NCI-H524 treated with DMSO at 0.1 percent for 48 hours (cell line): ENCODE measurements at regions not wholly inside any gene's neighbourhood (a gene's known extent, or its start where the extent isn't known, plus 50 kb on each side); places are given as distances from the start of the nearest gene placed in this dataset.
A peak's percentile ranks its signal among the peaks of the same experiment; 100 is the strongest.

Source experiments
- DNase-seq: peaks from one replicate; lab custom pipeline; 2025; lab: John Stamatoyannopoulos, UW

DNA sequence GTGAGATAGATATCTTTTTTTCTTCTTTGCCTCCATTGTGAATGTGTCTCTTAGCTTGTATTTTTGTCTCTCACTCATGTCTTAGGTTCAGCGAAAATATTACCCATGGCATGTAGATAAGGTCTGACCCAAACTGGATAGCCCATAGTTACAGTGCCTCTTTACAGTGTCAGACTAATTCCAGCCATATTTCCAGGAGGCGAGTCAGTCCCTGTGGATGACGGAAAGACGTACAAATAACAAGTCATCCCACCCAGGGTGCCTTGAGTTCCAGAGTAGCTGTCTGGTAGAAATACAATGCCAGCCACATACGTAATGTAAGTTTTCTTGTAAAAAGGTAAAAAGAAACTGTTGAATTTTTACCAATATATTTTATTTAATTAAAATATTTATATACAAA is 157.3 kb downstream of the ZNF281 start:
- no peak for DNase-seq

DNA sequence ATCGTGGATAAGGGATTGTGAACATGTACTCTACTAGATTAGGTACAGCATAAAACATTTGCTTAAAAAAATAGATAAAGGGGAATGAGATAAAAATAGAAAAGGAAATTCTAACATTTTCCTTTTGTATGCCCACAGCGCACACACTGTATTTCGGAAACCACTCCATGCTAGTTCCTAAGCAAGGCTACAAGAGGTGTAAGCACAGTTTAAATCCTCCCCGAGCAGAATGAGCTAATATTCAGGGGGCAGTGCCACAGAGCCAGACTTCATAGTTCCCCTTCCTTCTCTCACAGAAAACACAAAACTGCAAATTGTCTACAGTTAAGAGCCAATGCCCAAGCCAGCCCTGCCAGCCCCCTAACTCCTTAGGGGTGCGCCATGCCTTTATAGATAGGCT is 159.4 kb downstream of the ZNF281 start:
- no peak for DNase-seq

DNA sequence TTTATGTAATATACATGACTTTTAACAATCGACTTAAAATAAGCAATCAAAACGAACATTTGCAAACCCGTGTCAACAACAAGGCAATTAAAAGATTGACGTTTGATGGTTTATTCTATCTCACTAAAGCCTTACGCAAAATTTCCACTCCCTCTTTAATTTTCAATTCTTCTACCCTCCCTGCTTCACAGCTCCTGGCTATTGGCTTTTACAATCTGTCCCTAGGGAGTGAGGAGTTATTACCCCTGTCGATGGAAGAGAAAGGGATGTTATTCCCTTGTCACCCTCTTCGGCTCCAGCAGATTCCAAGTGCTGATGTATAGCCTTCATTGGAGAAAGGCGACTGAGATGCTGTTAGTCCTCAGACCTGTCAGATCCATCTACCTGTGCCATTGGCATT is 161.3 kb downstream of the ZNF281 start:
- no peak for DNase-seq

DNA sequence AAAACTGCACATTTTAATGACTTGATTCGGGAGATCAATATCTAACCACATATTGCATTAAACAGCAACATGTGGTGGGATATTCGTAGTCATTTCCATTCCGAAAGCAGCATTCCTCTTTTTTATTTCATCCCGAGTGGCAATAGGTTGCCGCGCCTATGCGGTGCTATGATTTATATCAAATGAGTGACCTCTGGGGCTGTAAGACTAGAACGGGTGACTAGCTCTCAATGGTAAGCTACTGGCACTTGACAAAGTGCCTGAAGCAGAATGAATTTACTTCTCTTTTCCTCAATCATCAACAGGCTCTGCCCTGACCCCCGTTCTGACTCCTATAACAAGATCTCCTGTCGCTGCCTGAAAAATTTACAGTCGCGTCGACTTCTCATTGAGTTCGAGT is 162.3 kb downstream of the ZNF281 start:
- no peak for DNase-seq

DNA sequence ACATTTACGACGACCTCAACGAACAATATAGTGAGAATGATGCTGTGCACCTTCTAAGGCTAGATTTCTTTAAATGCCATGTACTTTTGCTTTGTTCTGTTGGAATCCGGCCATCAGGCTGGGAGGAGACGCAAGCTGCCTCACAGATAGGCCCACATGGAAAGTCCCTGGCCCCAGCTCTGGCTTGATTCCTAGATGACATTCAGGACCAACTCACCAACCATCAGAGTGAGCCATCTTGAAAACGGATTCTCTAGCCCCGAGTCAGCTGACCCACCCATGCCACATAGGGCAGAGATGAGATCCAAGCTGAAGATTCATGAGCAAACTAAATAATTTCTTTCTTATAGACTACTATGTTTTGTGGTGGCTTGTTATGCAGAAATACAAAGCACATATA is 164.4 kb downstream of the ZNF281 start:
- no peak for DNase-seq

DNA sequence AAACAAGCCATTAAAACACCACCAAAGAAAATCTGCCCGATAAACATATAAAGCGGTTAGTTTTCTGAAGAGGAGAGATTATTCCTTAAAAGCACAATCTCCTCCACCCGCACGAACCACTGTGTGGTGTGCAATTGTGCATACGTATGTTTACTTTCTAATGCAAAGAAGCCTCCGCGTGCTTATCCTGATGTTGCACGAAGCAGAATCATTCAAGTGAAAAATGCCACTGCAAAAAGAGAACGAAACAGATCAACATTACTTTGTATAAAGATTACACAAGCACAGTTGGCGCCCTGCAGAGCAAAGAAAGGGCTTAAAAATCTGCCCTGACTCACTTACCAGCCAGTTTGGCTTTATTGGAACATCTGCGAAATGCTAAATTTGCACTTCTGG is 166.8 kb downstream of the ZNF281 start:
- peak; percentile 41 for DNase-seq

DNA sequence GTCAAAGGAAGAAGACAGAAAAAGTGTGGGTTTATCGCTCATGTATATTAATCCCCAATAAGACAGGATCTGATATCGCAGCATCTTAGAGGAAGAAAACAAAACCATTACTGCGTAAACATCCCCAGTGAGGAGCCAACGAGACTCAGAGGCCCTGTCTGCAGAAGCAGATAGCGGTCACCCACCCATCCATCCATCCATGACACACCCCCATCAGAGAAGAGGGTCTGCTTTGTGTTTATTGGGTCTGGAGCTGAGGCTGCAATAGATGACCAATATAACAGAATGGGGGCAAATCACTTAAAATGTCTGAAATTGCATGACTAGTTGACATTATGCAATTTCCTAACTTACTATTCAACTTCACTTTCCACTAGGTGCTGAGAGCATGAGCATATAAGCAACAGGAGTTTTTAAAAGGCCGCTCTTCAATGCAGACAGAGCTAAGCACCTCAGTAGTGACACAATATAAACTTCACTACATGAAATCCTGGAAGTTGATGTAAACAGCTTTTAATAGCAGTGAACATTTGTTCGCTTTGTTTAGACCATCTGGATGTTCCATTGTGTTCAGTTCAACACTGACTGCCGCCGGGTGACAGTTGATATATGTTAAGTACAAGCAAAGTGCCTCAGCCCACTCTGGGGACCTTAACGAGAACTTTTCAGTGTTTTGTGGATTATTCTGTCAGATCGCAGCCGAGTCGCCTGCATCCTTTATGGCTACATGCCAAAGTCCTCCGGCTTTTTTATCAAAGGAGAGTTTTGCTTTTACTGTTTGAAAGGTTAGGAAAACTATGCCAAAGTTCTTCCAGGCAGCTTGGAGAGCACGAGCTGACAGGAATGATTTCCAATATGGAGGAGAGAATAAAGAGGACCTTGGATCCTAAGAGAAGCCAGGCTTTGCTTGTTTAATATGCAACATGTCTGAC is 167.5 kb downstream of the ZNF281 start:
- DNase-seq: peak; percentile 83

DNA sequence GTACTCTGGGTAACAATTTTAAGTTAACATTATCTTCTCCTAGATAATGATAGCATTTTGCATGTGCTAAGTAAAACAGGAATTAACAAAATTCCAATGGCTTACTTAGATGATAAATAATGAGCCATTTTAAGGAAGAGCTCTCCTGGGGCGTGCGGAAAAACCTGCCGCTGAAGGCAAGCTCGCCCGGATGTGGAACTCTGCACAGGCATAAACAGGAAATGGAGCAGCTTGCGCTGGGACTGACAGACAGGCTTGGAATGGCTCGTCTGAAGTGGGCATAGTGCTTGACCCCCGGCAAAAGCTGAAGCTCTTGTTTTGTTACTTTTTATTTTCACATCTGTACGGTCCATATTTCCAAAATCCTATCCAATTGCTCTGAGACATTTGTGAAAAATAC is 169.2 kb downstream of the ZNF281 start:
- DNase-seq: no peak

DNA sequence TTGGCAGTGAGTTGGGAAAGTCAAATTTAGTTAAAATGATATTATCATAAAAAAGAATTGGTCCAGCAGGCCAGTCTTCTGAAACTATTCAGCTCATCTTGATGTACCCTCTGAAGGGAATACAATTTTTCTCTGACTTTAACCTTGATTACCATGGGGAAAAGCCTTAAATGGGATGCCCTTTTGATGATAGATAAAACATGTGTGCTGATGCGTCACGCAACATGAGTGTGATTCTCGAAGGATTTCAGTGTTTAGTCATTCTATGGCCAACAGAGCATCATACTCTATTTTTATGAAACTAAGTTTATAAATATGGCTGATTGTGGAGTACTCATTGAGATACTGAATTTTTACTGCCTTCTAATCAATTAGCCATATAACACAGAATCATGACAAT is 171.5 kb downstream of the ZNF281 start:
- DNase-seq: no peak

DNA sequence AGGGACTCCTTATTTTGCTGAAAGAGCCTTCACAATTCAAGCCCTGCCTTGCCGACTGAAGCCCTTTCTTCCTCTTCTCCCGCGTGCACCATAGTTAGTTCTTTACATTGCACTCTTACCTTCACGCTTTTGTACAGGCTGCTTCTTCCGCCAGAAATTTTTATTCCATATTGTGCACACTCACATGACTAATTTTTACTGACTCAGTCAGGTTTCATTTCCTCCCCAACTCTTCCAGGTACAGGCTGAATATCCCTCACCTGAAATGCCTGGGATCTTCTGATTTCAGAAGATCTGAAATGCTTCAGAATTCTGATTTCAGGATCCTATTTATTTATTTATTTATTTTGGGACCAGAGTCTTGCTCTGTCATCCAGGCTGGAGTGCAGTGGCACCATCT is 172.8 kb downstream of the ZNF281 start:
- no peak for DNase-seq

DNA sequence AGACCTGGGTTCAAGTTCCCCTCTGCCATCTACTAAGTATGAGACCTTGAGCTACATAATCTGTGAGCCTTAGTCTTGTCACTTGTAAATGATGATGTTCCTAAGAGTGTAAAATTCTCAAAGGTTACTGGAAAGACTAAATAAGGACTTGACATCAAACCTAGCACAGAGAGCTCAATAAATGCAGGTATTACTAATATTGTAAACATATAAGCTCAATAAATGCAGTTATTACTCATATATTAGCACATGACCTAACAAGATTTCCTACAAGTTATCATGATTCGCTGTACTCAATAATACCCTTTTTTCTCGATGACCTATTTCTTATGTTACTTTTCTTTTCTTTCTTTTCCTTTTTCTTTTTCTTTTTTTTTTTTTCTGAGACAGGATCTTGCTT is 174.9 kb downstream of the ZNF281 start:
- DNase-seq: no peak

DNA sequence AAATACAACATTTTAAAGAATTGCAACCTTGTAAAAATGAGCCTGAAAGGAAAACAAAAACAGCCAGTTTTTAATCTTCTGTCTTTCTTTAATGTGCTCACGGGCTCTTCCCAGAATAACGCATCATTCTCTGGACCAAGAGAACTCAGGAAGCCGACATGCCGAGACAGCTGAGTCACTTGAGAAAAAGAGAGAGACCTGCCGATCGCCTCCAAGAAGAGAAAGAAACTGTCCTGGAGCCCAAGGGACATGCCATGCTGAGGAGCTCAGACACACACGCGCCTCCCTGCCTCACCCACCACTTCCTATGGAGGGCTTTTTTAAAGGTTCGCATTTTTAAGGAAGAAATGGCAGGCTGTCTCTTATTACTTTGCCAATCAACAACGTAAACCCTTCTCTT is 176.4 kb downstream of the ZNF281 start:
- DNase-seq: no peak

DNA sequence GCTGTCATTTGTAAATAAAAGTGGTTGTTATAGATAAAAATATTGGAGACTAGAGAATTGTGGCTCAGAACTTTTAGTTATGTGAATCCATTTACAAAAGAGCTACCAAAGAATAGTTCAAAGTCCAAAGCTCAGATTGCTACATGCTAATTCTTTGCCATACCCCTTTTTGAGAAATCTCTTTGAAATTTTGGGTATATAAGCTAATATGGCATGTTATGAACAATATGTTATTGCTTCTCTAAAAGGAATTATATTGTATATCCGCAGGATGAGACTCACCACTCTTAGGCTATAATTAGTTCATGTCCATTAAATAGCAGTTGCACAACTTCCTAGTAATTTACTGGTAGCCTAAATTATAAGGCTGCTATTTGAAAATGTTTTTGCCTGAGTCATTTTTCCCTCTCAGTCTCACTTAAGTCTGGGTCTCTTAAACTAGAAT is 178.0 kb downstream of the ZNF281 start:
- DNase-seq: no peak

DNA sequence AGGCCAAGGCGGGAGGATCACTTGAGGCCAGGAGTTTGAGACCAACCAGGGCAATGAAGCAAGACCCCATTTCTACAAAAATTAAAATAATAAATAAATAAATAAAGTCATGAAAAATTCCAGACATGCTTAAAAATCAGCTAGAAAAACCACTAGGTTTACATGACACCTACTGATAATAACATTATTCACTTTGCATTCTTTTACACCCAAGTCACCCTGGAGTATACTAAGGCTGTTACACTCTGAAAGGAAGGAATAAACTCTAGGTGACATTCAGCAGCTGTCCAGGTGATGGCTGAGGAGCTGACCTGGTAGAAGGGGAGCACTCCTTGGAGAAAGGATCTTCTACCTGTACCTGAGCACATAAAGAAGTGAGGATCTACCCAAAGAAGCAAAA is 179.2 kb downstream of the ZNF281 start:
- DNase-seq: no peak

DNA sequence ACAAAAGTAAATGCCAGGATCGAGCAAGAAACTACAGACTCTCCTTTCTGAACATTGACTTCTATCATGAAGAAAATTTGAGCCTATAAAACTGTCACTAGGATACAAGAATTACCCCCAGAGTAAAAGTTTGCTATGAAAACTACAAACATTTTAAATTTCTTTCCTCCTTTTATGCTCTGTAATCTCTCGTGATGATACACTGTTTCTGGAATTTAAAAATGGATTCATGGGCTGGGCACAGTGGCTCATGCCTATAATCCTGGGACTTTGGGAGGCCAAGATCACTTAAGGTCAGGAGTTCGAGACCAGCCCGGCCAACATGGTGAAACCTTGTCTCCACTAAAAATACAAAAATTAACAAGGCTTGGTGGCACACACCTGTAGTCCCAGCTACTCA is 181.3 kb downstream of the ZNF281 start:
- no peak for DNase-seq

DNA sequence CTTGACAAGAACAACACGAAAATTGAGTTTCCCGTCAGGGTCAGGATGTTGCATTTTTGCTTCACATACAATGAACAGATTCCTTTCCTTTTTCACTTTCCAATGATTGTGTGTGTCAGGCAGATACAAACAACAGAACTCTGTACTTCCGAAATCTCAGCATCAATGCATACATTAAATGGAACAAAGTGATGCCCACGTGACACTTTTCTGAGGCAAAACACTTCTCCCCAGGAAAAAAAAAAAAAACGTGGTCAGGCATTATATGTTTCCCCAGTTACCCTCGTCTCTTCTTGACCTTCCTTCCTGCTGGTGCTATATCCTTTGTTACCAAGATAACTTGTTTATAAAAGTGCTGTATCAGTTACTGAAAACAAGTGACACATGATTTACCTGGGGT is 181.8 kb downstream of the ZNF281 start:
- DNase-seq: no peak
